NB4 (cell line): ENCODE measurements at regions not wholly inside any gene's neighbourhood (a gene's known extent, or its start where the extent isn't known, plus 50 kb on each side); places are given as distances from the start of the nearest gene placed in this dataset.

Source experiments
- DNase-seq: peaks from one replicate; pipeline ENCODE4 v3.0.0; 2010; ENCODE audit warnings: low read depth
- H3K4me3 ChIP-seq: one replicate; pipeline ENCODE4 v1.5.1; 2011; ENCODE audit warnings: mild to moderate bottlenecking, low read depth, low read length, moderate library complexity
- MYC ChIP-seq: IDR thresholded peaks from 2 replicates; pipeline ENCODE4 v1.6.1; 2011; ENCODE audit warnings: low read depth, low read length
- POLR2A ChIP-seq: IDR thresholded peaks from 2 replicates; pipeline ENCODE4 v1.6.1; 2011; ENCODE audit warnings: mild to moderate bottlenecking; ENCODE audit not compliant: insufficient read length; ENCODE audit errors: extremely low read depth
- TF ChIP-seq, protein P1 (sequence below): IDR thresholded peaks from one replicate; pipeline ENCODE4 v1.5.1; 2012; ENCODE audit warnings: low read depth, low read length
- TF ChIP-seq, protein P2 (sequence below): IDR thresholded peaks from 2 replicates; pipeline ENCODE4 v1.6.1; 2011; ENCODE audit warnings: low read depth, low read length

DNA sequence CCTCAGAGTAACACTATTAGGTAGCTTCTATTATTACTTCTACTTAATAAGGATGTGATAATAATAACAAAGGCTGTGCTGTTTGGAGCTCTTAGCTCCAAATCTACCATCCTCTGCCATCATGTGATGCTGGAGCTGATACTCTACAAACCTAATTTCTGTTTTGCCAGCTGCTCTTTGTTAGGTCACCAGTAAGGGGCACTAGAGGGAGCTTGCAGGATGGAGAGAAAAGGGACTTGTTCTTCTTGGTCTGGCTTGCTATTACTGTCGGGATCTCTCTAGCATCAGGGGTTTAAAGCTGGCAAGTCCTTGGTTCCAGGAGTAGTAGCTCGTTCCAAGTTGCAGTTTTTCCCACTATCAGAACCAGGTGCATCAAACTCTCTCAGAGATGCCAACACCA lies 194.9 kb upstream of the KBTBD8 start:
- no peak overlapping the region for H3K4me3 ChIP-seq
- no peak for DNase-seq
- TF ChIP-seq, protein P1, sequence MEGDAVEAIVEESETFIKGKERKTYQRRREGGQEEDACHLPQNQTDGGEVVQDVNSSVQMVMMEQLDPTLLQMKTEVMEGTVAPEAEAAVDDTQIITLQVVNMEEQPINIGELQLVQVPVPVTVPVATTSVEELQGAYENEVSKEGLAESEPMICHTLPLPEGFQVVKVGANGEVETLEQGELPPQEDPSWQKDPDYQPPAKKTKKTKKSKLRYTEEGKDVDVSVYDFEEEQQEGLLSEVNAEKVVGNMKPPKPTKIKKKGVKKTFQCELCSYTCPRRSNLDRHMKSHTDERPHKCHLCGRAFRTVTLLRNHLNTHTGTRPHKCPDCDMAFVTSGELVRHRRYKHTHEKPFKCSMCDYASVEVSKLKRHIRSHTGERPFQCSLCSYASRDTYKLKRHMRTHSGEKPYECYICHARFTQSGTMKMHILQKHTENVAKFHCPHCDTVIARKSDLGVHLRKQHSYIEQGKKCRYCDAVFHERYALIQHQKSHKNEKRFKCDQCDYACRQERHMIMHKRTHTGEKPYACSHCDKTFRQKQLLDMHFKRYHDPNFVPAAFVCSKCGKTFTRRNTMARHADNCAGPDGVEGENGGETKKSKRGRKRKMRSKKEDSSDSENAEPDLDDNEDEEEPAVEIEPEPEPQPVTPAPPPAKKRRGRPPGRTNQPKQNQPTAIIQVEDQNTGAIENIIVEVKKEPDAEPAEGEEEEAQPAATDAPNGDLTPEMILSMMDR = peak; percentile 4
- TF ChIP-seq, protein P2, sequence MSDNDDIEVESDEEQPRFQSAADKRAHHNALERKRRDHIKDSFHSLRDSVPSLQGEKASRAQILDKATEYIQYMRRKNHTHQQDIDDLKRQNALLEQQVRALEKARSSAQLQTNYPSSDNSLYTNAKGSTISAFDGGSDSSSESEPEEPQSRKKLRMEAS = no peak

GRCh38 chr3:66803721-66804695 lies 194.1 kb upstream of the KBTBD8 start:
- H3K4me3 ChIP-seq = no peak overlapping the region
- DNase-seq = peak; percentile 4
- TF ChIP-seq MYC (no peak), POLR2A (no peak)
- TF ChIP-seq, protein P1 = no peak
- TF ChIP-seq, protein P2 = no peak

DNA sequence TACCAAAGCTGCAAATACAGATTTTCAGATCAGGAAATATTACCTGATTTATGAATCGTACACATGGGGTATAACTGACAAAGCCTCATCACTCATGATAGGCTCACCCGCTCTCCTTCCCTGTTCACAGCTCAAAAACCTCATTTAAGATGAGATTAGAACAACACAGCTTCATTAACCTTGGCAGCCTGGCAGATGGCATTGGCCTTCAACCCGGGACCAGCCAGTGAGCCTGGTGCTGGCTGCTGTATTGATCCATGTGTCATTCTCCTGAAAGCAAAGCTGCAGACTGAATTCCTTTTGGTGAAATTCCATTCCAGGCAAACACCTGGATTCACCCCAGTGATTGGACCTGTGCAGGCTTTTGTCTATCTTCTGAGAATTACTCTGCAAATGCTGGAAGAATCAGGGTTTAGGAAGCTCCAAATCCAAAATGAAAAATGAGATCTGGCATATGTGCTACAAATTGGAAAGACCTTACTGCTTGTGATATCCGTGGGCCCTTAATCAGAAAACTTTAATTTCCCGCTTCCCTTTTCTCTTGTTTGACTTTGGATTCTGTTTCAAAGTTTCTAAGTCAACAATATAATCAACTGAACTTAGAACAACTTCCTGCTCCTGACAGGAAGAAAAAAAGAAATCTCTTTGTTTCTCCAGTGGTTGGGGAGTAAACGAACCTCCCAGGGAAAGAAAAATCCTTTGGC lies 189.1 kb upstream of the KBTBD8 start:
- DNase-seq = no peak
- no peak overlapping the region for H3K4me3 ChIP-seq
- TF ChIP-seq, protein P1 = no peak
- no peak for TF ChIP-seq MYC
- no peak for TF ChIP-seq POLR2A
- TF ChIP-seq, protein P2 = no peak

DNA sequence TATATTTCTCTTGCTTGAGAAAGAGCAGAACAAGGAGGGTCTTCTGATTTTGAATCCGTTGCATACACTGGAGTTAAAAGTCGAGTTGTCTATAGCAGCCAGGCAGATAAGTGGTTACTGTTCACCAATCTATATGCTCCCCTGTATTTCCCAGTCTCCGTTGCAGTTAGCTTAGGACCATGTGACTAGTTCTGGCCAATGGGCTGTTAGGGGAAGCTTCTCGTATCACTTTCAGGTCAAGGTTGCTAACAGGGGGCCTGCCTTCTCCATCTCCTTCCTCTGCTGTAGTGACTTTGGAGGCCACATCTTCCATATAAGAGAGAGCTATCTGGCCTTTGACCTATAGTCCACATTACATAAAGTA lies 188.5 kb upstream of the KBTBD8 start:
- TF ChIP-seq MYC (no peak), POLR2A (no peak)
- TF ChIP-seq, protein P1 = no peak
- TF ChIP-seq, protein P2 = no peak
- DNase-seq = peak; percentile 3
- H3K4me3 ChIP-seq = no peak overlapping the region

DNA sequence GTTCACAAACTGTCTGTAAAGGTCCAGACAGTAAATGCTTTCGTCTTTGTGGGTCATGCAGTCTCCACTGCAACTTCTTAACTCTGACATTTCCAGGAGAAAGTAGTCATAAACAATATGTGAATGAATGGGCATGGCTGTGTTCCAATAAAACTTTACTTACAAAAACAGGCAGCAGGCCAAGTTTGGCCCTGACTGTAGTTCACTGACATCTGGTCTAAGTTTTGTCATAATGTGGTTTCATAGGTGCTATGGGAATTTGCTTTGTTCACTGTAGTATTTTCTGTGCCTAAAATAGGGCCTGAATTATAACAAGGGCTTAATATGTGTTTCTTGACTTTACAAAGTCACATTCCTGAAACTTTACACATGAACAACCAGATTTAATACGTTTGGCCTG lies 186.0 kb upstream of the KBTBD8 start:
- no peak for DNase-seq
- H3K4me3 ChIP-seq = no peak overlapping the region
- TF ChIP-seq POLR2A (no peak), MYC (no peak)
- TF ChIP-seq, protein P1 = no peak
- TF ChIP-seq, protein P2 = no peak
